ENCODE measurements at regions not wholly inside any gene's neighbourhood (a gene's known extent, or its start where the extent isn't known, plus 50 kb on each side); places are given as distances from the start of the nearest gene placed in this dataset.
A peak's percentile ranks its signal among the peaks of the same experiment; 100 is the strongest.

DNA sequence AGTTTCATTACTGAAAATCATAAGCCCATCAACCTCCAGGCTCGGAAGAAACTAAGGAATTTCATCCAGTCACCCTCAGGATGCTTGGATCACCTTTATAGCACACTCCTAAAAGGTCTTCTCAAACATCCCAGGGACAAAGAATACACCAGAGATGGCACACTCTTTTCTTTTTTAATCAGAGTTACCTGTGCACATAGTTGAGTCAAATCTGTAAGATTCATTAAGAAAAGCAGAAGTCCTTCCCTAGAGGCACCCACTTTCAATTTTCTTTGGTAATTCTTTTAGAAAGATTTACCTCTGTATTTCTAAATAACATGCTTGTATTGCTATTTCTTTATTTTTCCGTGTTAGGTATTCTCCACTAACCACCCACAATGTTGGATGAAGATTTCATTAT is 50.6 kb upstream of the IL6 start:
- no peak overlapping the region for H3K9ac ChIP-seq (ENCODE audit: low read length)
- no peaks in the 10 kb centered on the region for H3K4me1 ChIP-seq (ENCODE audit: control insufficient read depth, insufficient read depth, low read length)
- DNase-seq (ENCODE audit: low read depth): no peak
- no peaks in the 10 kb centered on the region for H3K27me3 ChIP-seq (replicated peaks; ENCODE audit: control insufficient read depth, insufficient read depth, low read length)
- H3K36me3 ChIP-seq (ENCODE audit: control insufficient read depth, insufficient read depth, low read length, severe bottlenecking): no peaks in the 10 kb centered on the region
- H3K9me3 ChIP-seq (ENCODE audit: control insufficient read depth, low read length): no peaks in the 10 kb centered on the region
- no peak overlapping the region for H3K4me3 ChIP-seq (ENCODE audit: low read length)

DNA sequence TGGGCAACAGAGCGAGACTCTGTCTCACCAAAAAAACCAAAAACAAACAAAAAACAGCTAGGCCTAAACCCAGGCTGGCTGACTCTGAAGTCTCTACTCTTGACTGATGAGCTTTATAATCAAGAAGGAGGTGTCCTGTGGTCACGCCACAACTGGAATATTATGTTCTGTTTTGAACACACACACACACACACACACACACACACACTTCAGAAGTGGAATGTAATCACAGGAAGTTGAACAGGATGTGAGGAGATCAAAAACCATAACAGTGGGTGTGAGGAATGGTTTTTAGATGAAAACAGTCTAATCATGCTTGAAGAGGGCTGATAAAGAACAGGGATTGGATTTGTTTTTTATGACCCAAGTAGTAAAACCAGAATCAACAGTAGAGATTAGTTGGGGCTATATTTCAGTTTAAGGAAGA is 51.1 kb upstream of the IL6 start:
- Histone ChIP-seq H3K27me3 (replicated peaks; ENCODE audit: control insufficient read depth, insufficient read depth, low read length) (no peaks in the 10 kb centered on the region), H3K36me3 (ENCODE audit: control insufficient read depth, insufficient read depth, low read length, severe bottlenecking) (no peaks in the 10 kb centered on the region), H3K9me3 (ENCODE audit: control insufficient read depth, low read length) (no peaks in the 10 kb centered on the region), H3K4me1 (ENCODE audit: control insufficient read depth, insufficient read depth, low read length) (no peaks in the 10 kb centered on the region), H3K9ac (ENCODE audit: low read length) (no peak overlapping the region), H3K4me3 (ENCODE audit: low read length) (no peak overlapping the region)
- DNase-seq (ENCODE audit: low read depth): no peak

DNA sequence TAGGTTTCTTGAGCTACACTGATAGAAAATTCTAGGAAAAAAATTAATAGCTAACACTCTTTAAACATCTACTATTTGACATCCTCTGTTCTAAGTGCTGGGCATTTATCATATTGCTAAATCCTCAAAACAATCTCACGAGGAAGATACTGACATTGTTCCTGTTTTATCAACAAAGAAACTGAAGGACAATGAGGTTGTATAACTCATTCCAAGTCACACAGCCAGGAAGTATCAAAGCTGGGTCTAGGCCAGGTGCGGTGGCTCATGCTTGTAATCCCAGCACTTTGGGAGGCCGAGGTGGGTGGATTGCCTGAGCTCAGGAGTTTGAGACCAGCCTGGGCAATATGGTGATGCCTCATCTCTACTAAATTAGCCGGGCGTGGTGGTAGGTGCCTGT is 51.6 kb upstream of the IL6 start:
- no peak overlapping the region for H3K4me3 ChIP-seq (ENCODE audit: low read length)
- no peaks in the 10 kb centered on the region for H3K4me1 ChIP-seq (ENCODE audit: control insufficient read depth, insufficient read depth, low read length)
- H3K9ac ChIP-seq (ENCODE audit: low read length): no peak overlapping the region
- no peaks in the 10 kb centered on the region for H3K9me3 ChIP-seq (ENCODE audit: control insufficient read depth, low read length)
- no peak for DNase-seq (ENCODE audit: low read depth)
- no peaks in the 10 kb centered on the region for H3K27me3 ChIP-seq (replicated peaks; ENCODE audit: control insufficient read depth, insufficient read depth, low read length)
- no peaks in the 10 kb centered on the region for H3K36me3 ChIP-seq (ENCODE audit: control insufficient read depth, insufficient read depth, low read length, severe bottlenecking)

DNA sequence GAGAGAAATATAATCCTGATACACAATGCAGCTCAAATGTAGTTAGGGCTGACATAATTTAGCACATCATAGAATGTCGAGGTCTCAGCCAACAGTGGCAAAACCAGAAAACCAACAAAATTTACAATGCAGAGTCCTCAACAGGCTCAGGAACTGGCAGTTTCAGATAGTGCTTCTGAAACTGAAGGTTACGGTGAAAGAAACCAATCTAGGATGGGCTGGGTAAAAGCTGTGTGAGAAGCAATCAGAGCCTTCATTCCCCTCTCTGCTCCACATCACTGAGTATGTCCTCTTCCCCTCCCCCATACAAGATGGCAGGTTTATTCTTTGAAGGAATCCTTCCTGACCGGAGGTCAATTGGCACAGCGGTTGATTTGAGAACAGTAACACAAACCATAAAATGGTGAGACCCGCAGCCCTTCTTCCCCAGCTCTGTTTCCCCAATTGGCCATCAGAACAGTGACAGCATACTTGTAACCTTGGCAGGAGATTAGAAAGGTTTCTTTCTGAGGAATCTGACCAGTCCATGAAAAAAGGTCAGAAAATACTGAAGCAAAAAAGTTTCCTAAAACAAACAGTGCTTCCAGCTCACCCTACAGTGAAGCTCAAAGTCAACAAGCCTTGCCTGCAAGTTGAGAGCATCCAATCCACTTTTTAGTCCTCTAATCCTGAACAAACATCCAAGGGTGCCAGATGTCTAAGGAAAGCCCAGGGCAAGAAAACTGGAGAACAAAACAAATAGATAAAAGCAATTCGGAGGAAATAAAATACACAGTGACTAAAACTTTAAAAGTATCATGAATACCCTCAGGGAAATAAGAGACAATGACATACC is 53.9 kb upstream of the IL6 start:
- DNase-seq (ENCODE audit: low read depth): no peak
- H3K9me3 ChIP-seq (ENCODE audit: control insufficient read depth, low read length): no peaks in the 10 kb centered on the region
- H3K9ac ChIP-seq (ENCODE audit: low read length): no peak overlapping the region
- no peak overlapping the region for H3K4me3 ChIP-seq (ENCODE audit: low read length)
- H3K27me3 ChIP-seq (replicated peaks; ENCODE audit: control insufficient read depth, insufficient read depth, low read length): no peaks in the 10 kb centered on the region
- no peaks in the 10 kb centered on the region for H3K36me3 ChIP-seq (ENCODE audit: control insufficient read depth, insufficient read depth, low read length, severe bottlenecking)
- H3K4me1 ChIP-seq (ENCODE audit: control insufficient read depth, insufficient read depth, low read length): no peaks in the 10 kb centered on the region

DNA sequence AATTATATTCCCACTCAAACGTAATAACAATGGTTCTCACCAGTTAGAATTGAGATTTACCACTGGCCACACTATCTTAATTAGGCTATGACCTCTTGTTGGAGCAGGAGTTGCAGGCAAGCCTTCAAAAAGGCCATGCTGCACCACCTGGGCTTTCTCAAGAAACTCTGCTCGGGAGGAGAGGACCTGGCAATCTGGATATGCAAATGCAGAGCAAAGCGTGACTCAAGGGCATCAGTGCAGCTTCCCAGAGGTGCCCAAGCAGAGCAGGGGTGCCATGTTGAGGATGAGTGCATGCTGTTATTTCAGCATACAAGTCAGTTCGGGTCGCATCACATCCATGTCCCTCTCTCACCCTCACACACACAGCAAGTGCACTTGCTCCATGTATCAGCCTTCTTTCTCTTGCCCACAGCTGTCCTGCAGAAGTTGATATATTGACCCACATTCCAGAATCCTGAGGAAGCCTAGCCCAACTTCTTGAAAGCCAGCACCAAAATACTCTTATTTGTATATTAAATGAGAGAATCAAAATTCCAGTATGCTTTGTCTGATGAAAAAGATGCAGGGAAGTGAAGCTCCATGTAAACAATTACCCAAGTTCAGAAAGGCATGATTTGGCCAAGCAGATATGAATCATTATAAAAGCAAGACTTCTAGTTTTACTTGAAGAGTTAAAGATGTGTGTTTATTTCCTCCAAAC is 55.7 kb upstream of the IL6 start:
- Histone ChIP-seq H3K36me3 (ENCODE audit: control insufficient read depth, insufficient read depth, low read length, severe bottlenecking) (no peaks in the 10 kb centered on the region), H3K9me3 (ENCODE audit: control insufficient read depth, low read length) (no peaks in the 10 kb centered on the region), H3K4me1 (ENCODE audit: control insufficient read depth, insufficient read depth, low read length) (no peaks in the 10 kb centered on the region), H3K4me3 (ENCODE audit: low read length) (no peak overlapping the region), H3K9ac (ENCODE audit: low read length) (no peak overlapping the region), H3K27me3 (replicated peaks; ENCODE audit: control insufficient read depth, insufficient read depth, low read length) (no peaks in the 10 kb centered on the region)
- DNase-seq (ENCODE audit: low read depth): peak; percentile 51

DNA sequence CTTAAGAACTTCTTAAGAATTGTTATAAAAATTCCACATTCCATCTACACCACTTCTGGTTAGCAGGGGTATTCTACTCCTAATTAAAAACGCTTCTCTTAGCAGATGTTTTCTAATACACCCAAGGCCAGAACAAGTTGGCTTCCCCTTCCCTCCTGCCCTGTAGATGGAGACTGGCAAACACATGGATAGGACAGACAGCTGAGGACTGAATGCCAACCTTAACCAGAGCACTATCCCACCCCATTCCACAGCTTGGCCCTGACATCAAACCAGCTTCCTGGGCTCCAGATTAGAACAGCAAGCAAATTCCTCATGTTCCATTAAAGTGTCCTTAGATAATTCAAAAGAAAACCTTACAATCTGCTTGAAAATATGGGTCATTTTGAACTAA is 56.6 kb upstream of the IL6 start:
- Histone ChIP-seq H3K9me3 (ENCODE audit: control insufficient read depth, low read length) (no peaks in the 10 kb centered on the region), H3K9ac (ENCODE audit: low read length) (no peak overlapping the region), H3K36me3 (ENCODE audit: control insufficient read depth, insufficient read depth, low read length, severe bottlenecking) (no peaks in the 10 kb centered on the region), H3K27me3 (replicated peaks; ENCODE audit: control insufficient read depth, insufficient read depth, low read length) (no peaks in the 10 kb centered on the region), H3K4me1 (ENCODE audit: control insufficient read depth, insufficient read depth, low read length) (no peaks in the 10 kb centered on the region), H3K4me3 (ENCODE audit: low read length) (no peak overlapping the region)
- no peak for DNase-seq (ENCODE audit: low read depth)

DNA sequence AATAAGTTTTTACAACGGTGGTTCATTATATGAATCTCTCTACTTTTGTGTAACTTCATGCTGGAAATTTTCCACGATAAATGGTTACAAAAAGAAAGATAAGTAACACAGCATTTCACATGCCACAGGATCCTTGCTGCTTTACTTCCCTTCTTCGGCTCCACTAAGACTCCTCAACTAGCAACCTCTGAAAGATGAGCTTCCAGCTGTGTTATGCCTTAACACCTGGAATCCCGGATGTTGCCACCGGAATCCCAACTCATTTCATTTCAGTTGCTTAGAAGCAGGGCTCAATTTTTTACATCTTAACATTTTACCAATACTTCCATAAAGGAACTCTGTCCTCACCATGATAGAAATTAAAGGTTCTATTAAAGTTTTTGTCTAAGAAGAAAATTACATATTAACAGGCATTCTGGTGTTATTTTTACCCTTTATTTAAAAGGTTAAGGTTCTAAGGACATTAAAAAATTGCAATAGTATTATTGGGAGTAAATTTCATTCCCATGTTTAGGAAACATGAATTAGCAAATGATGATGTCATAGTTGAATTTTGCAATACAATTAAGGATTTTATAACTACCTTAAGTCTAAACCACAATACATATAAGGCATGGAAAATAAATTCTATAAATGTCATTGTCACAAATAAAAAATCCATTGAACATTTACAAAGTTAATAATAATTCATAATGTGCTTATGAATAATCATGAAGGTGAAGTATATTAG is 57.1 kb upstream of the IL6 start:
- Histone ChIP-seq H3K9me3 (ENCODE audit: control insufficient read depth, low read length) (no peaks in the 10 kb centered on the region), H3K4me1 (ENCODE audit: control insufficient read depth, insufficient read depth, low read length) (no peaks in the 10 kb centered on the region), H3K27me3 (replicated peaks; ENCODE audit: control insufficient read depth, insufficient read depth, low read length) (no peaks in the 10 kb centered on the region), H3K4me3 (ENCODE audit: low read length) (no peak overlapping the region), H3K36me3 (ENCODE audit: control insufficient read depth, insufficient read depth, low read length, severe bottlenecking) (no peaks in the 10 kb centered on the region), H3K9ac (ENCODE audit: low read length) (no peak overlapping the region)
- DNase-seq (ENCODE audit: low read depth): no peak

DNA sequence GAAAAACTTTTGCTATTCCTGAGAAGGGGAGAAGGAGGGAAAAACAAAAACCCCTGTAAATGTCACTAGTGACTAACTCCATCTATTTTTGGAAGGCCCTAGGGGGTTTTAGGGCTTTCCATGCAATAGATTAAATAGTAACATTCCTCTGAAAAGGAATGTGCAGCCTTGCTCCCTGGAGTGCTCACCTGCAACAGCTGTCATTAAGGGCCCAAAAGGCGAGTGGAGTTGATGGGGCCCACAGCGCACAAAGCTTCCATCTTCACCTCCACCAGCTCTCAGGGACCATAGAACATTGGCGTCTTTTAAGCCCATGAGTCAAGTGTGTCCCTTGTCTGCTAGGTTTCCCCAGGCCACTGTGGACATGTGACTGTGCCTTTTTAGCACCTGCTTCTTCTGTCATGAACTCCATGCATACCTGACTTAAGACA is 58.0 kb upstream of the IL6 start:
- no peaks in the 10 kb centered on the region for H3K9me3 ChIP-seq (ENCODE audit: control insufficient read depth, low read length)
- no peaks in the 10 kb centered on the region for H3K4me1 ChIP-seq (ENCODE audit: control insufficient read depth, insufficient read depth, low read length)
- H3K4me3 ChIP-seq (ENCODE audit: low read length): no peak overlapping the region
- H3K9ac ChIP-seq (ENCODE audit: low read length): no peak overlapping the region
- no peaks in the 10 kb centered on the region for H3K27me3 ChIP-seq (replicated peaks; ENCODE audit: control insufficient read depth, insufficient read depth, low read length)
- H3K36me3 ChIP-seq (ENCODE audit: control insufficient read depth, insufficient read depth, low read length, severe bottlenecking): no peaks in the 10 kb centered on the region
- no peak for DNase-seq (ENCODE audit: low read depth)

DNA sequence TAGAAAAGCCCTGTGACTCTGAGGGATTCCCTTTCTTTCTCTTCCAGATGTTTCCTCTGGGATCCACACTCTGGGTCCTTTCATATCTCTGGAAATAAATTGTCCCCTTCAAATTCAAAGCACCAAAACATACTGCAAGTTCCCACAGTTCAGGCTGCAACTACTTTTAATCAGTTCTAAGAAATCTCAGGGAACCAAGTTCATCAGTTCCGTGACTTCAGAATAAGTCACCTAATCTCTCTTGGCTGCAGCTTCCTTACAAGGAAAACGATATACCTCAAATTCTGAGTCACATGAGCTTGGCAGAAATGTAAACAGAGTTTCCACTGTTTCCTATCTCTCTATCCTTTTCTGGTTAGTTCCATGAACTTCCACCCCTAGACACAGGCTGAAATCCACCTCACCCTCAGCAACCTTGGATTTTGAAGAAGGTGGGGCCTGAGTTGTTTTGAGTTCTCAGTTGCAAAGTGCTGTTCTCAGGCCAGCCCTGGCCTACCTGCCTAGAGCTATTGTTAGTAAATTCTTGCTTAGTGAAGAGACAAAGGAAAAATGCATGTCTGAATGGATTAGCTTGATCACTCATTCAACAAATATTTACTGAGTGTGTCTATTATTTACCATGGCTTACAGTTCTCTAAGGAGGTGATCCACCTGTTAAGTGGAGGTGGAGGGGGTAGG is 59.3 kb upstream of the IL6 start:
- Histone ChIP-seq H3K36me3 (ENCODE audit: control insufficient read depth, insufficient read depth, low read length, severe bottlenecking) (no peaks in the 10 kb centered on the region), H3K4me1 (ENCODE audit: control insufficient read depth, insufficient read depth, low read length) (peaks cover 11% of the 10 kb centered on the region), H3K9me3 (ENCODE audit: control insufficient read depth, low read length) (no peaks in the 10 kb centered on the region), H3K9ac (ENCODE audit: low read length) (no peak overlapping the region), H3K27me3 (replicated peaks; ENCODE audit: control insufficient read depth, insufficient read depth, low read length) (no peaks in the 10 kb centered on the region), H3K4me3 (ENCODE audit: low read length) (no peak overlapping the region)
- DNase-seq (ENCODE audit: low read depth): peak; percentile 55

DNA sequence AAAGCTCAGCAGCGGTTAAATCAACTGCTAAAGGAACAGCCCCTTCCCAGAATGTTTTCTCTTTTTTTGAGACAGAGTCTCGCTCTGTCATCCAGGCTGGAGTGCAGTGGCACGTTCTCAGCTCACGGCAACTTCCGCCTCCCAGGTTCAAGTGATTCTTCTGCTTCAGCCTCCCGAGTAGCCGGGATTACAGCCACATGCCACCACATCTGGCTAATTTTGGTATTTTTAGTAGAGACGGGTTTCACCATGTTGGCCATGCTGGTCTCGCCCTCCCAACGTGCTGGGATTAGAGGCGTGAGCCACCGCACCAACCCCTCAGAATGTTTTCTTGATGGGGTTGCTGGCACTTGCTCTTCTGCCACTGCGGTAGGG is 59.8 kb upstream of the IL6 start:
- H3K36me3 ChIP-seq (ENCODE audit: control insufficient read depth, insufficient read depth, low read length, severe bottlenecking): no peaks in the 10 kb centered on the region
- H3K9me3 ChIP-seq (ENCODE audit: control insufficient read depth, low read length): no peaks in the 10 kb centered on the region
- H3K27me3 ChIP-seq (replicated peaks; ENCODE audit: control insufficient read depth, insufficient read depth, low read length): no peaks in the 10 kb centered on the region
- DNase-seq (ENCODE audit: low read depth): no peak
- H3K4me3 ChIP-seq (ENCODE audit: low read length): no peak overlapping the region
- peaks cover 16% of the 10 kb centered on the region for H3K4me1 ChIP-seq (ENCODE audit: control insufficient read depth, insufficient read depth, low read length)
- no peak overlapping the region for H3K9ac ChIP-seq (ENCODE audit: low read length)

DNA sequence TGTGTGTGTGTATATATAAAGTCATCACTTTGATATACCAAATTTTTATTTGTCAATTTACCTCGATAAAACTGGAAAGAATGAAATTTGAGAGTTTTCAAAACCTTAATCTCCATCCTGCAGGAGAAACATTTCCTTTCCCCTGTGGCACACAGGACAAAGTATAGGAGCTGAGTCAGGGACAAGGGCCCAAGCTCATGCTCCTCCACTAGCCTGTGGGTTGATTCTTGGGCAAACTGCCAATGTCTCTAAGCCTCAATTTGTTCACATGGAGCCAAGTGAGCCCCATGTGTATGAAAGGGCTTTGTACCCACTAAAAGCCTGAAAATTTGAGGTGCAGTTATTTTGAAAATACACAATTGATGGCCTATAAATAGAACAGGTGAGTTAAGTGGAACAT is 60.3 kb upstream of the IL6 start:
- no peaks in the 10 kb centered on the region for H3K36me3 ChIP-seq (ENCODE audit: control insufficient read depth, insufficient read depth, low read length, severe bottlenecking)
- peak; percentile 42 for DNase-seq (ENCODE audit: low read depth)
- H3K9ac ChIP-seq (ENCODE audit: low read length): no peak overlapping the region
- no peaks in the 10 kb centered on the region for H3K9me3 ChIP-seq (ENCODE audit: control insufficient read depth, low read length)
- no peaks in the 10 kb centered on the region for H3K27me3 ChIP-seq (replicated peaks; ENCODE audit: control insufficient read depth, insufficient read depth, low read length)
- H3K4me3 ChIP-seq (ENCODE audit: low read length): no peak overlapping the region
- peaks cover 19% of the 10 kb centered on the region for H3K4me1 ChIP-seq (ENCODE audit: control insufficient read depth, insufficient read depth, low read length)
